ENCODE measurements at regions not wholly inside any gene's neighbourhood (a gene's known extent, or its start where the extent isn't known, plus 50 kb on each side); places are given as distances from the start of the nearest gene placed in this dataset.

DNA sequence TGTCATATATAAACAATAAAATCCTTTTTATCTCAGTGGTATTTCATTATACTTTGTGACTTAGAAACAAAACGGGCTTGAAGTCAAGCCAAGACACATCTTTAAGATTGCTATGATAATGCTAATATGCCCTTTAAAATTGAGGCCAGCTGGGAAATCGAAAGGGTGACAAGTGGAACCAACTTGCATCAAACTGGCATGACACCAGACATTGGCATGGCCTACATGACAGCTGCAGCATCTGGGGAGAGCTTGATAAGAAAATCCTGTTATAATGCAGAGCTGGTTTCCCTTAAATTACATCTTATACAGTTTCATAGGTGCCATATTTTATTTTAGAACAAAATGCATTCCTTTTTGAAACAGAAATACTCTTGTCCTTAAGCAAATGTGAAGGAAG lies 325.2 kb downstream of the ZBBX start:
- TF ChIP-seq, protein P1, sequence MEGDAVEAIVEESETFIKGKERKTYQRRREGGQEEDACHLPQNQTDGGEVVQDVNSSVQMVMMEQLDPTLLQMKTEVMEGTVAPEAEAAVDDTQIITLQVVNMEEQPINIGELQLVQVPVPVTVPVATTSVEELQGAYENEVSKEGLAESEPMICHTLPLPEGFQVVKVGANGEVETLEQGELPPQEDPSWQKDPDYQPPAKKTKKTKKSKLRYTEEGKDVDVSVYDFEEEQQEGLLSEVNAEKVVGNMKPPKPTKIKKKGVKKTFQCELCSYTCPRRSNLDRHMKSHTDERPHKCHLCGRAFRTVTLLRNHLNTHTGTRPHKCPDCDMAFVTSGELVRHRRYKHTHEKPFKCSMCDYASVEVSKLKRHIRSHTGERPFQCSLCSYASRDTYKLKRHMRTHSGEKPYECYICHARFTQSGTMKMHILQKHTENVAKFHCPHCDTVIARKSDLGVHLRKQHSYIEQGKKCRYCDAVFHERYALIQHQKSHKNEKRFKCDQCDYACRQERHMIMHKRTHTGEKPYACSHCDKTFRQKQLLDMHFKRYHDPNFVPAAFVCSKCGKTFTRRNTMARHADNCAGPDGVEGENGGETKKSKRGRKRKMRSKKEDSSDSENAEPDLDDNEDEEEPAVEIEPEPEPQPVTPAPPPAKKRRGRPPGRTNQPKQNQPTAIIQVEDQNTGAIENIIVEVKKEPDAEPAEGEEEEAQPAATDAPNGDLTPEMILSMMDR (IDR thresholded peaks at IDR 0.05; ENCODE audit: low read depth, low read length, poor library complexity, severe bottlenecking): no peak
- no peak for TF ChIP-seq EZH2phosphoT487 (IDR thresholded peaks at IDR 0.05; ENCODE audit: borderline replicate concordance, low read length)
